IMR-90 (cell line): ENCODE measurements at regions not wholly inside any gene's neighbourhood (a gene's known extent, or its start where the extent isn't known, plus 50 kb on each side); places are given as distances from the start of the nearest gene placed in this dataset.

Source experiments
- ATAC-seq: fragments of 200-7000 bp; cut with Tn5 transposase; 2 replicates; pipeline ENCODE4 v1.9.1; 2020; ENCODE audit warnings: low read depth, mild to moderate bottlenecking, moderate library complexity
- BruUV-seq: library from RNA; stranded (reverse); fragments of 400-500 nt; replicated peaks from 2 replicates; lab custom pipeline; 2021; lab: Mats Ljungman, UMichigan
- CTCF ChIA-PET: fragments of 300-600 bp; formaldehyde crosslinking; extraction: SDS; loops from one replicate; lab custom pipeline; 2021; ENCODE audit warnings: antibody characterized with exemption; lab: Yijun Ruan, JAX
- POLR2A ChIA-PET: fragments of 300-600 bp; sonication (Branson Sonifier 250); formaldehyde crosslinking; loops from one replicate; lab custom pipeline; 2022; ENCODE audit warnings: antibody characterized with exemption; ENCODE audit not compliant: unreplicated experiment; lab: Charles Lee
- DNase-seq: peaks from one replicate; pipeline ENCODE4 v3.0.0; 2013
- H2AFZ ChIP-seq: replicated peaks from 2 replicates; pipeline ENCODE3; 2013; ENCODE audit warnings: low read length, mild to moderate bottlenecking; ENCODE audit not compliant: poor library complexity
- H2AK5ac ChIP-seq: 2 replicates; pipeline ENCODE4 v1.6.1; 2013; ENCODE audit warnings: low read depth, low read length, inconsistent platforms
- H2AK9ac ChIP-seq: replicated peaks from 2 replicates; pipeline ENCODE3; 2013; ENCODE audit warnings: mild to moderate bottlenecking, low read depth, low read length, moderate library complexity; ENCODE audit not compliant: poor library complexity
- H2BK120ac ChIP-seq: 2 replicates; pipeline ENCODE4 v1.6.1; 2013; ENCODE audit warnings: low read depth, low read length, inconsistent platforms
- H2BK15ac ChIP-seq: 3 replicates; pipeline ENCODE4 v1.6.1; 2013; ENCODE audit warnings: low read depth, low read length, inconsistent platforms
- H2BK20ac ChIP-seq: 2 replicates; pipeline ENCODE4 v1.6.1; 2013; ENCODE audit warnings: low read depth, mild to moderate bottlenecking, inconsistent platforms, low read length, moderate library complexity
- H2BK5ac ChIP-seq: 2 replicates; pipeline ENCODE4 v1.6.1; 2013; ENCODE audit warnings: mild to moderate bottlenecking, low read depth, low read length, inconsistent platforms; ENCODE audit not compliant: poor library complexity, severe bottlenecking
- H3K14ac ChIP-seq: replicated peaks from 2 replicates; pipeline ENCODE4 v1.6.1; 2013; ENCODE audit warnings: low read depth, low read length, inconsistent platforms
- H3K18ac ChIP-seq: 2 replicates; pipeline ENCODE4 v1.6.1; 2013; ENCODE audit warnings: low read depth, low read length, control low read depth
- H3K23ac ChIP-seq: 2 replicates; pipeline ENCODE4 v1.6.1; 2013; ENCODE audit warnings: low read depth, low read length, inconsistent platforms
- H3K27ac ChIP-seq: 2 replicates; pipeline ENCODE4 v1.5.1; 2013; ENCODE audit warnings: mild to moderate bottlenecking, control low read depth, low read length; ENCODE audit not compliant: insufficient read depth
- H3K27me3 ChIP-seq: 2 replicates; pipeline ENCODE4 v1.6.1; 2013; ENCODE audit warnings: low read length; ENCODE audit not compliant: control insufficient read depth, insufficient read depth
- H3K36me3 ChIP-seq: 2 replicates; pipeline ENCODE4 v1.6.1; 2013; ENCODE audit warnings: low read length, mixed read lengths; ENCODE audit not compliant: control insufficient read depth, insufficient read depth
- H3K4ac ChIP-seq: 2 replicates; pipeline ENCODE4 v1.6.1; 2013; ENCODE audit warnings: low read depth, low read length, inconsistent platforms
- H3K4me1 ChIP-seq: 2 replicates; pipeline ENCODE4 v1.6.1; 2013; ENCODE audit warnings: low read length, mixed read lengths; ENCODE audit not compliant: control insufficient read depth, insufficient read depth
- H3K4me2 ChIP-seq: 2 replicates; pipeline ENCODE4 v1.6.1; 2013; ENCODE audit warnings: low read depth, mild to moderate bottlenecking, control low read depth, low read length, moderate library complexity
- H3K4me3 ChIP-seq: 2 replicates; pipeline ENCODE4 v1.5.1; 2013; ENCODE audit warnings: low read depth, mild to moderate bottlenecking, control low read depth, low read length, moderate library complexity; ENCODE audit not compliant: insufficient read depth
- H3K56ac ChIP-seq: 2 replicates; pipeline ENCODE4 v1.6.1; 2013; ENCODE audit warnings: low read length, inconsistent platforms; ENCODE audit not compliant: insufficient read depth; ENCODE audit errors: extremely low read depth
- H3K79me1 ChIP-seq, 2 experiments: 2 replicates each; pipeline ENCODE4 v1.6.1; 2013; ENCODE audit warnings: low read length in 2 of 2, inconsistent platforms in 1 of 2, low read depth in 1 of 2
- H3K9ac ChIP-seq: 2 replicates; pipeline ENCODE4 v1.6.1; 2013; ENCODE audit warnings: low read depth, low read length, control low read depth
- H3K9me1 ChIP-seq: 2 replicates; pipeline ENCODE4 v1.6.1; 2013; ENCODE audit warnings: low read length, inconsistent platforms; ENCODE audit not compliant: insufficient read depth
- H3K9me3 ChIP-seq: 2 replicates; pipeline ENCODE4 v1.6.1; 2013; ENCODE audit warnings: low read length; ENCODE audit not compliant: control insufficient read depth, insufficient read depth
- H4K20me1 ChIP-seq: 2 replicates; pipeline ENCODE4 v1.6.1; 2013; ENCODE audit warnings: low read length, inconsistent platforms; ENCODE audit not compliant: insufficient read depth
- H4K5ac ChIP-seq: 2 replicates; pipeline ENCODE4 v1.6.1; 2013; ENCODE audit warnings: mild to moderate bottlenecking, low read depth, low read length, control low read depth
- H4K8ac ChIP-seq, 2 experiments: 2 replicates each; pipeline ENCODE4 v1.6.1; 2013; ENCODE audit warnings: low read depth in 2 of 2, low read length in 2 of 2, control low read depth in 1 of 2, inconsistent platforms in 1 of 2
- H4K91ac ChIP-seq: 2 replicates; pipeline ENCODE4 v1.6.1; 2013; ENCODE audit warnings: low read depth, low read length, inconsistent platforms; ENCODE audit not compliant: insufficient read depth
- CEBPB ChIP-seq: IDR thresholded peaks from 2 replicates; pipeline ENCODE4 v1.6.1; 2012; ENCODE audit warnings: low read depth, low read length, improper control_type of control experiment
- CHD1 ChIP-seq: IDR thresholded peaks from 2 replicates; pipeline ENCODE4 v1.6.1; 2012; ENCODE audit warnings: low read depth, low read length, improper control_type of control experiment
- CTCF ChIP-seq: conservative IDR thresholded peaks from 2 replicates; pipeline ENCODE4 v1.5.1; 2012; ENCODE audit warnings: mild to moderate bottlenecking, low read depth, low read length, improper control_type of control experiment
- MAFK ChIP-seq: IDR thresholded peaks from 2 replicates; pipeline ENCODE4 v1.6.1; 2012; ENCODE audit warnings: low read depth, low read length, improper control_type of control experiment
- MAZ ChIP-seq: IDR thresholded peaks from 2 replicates; pipeline ENCODE4 v1.6.1; 2012; ENCODE audit warnings: low read depth, mild to moderate bottlenecking, low read length, improper control_type of control experiment, moderate library complexity, borderline replicate concordance
- NFE2L2 ChIP-seq: fragments of 150-350 bp; IDR thresholded peaks from 2 replicates; pipeline ENCODE4 v1.6.1; 2016; ENCODE audit warnings: low read depth, mild to moderate bottlenecking, low read length
- POLR2A ChIP-seq: IDR thresholded peaks from 2 replicates; pipeline ENCODE4 v1.6.1; 2012; ENCODE audit warnings: mild to moderate bottlenecking, low read depth, low read length
- RCOR1 ChIP-seq: IDR thresholded peaks from 2 replicates; pipeline ENCODE4 v1.6.1; 2012; ENCODE audit warnings: mild to moderate bottlenecking, low read length, improper control_type of control experiment; ENCODE audit not compliant: insufficient replicate concordance
- RFX5 ChIP-seq: IDR thresholded peaks from 2 replicates; pipeline ENCODE4 v1.8.0; 2012; ENCODE audit warnings: low read depth, mild to moderate bottlenecking, low read length, moderate library complexity
- SMC3 ChIP-seq: fragments of 150-350 bp; IDR thresholded peaks from 2 replicates; pipeline ENCODE4 v1.6.1; 2016; ENCODE audit warnings: low read depth, mild to moderate bottlenecking, antibody characterized with exemption, low read length, moderate library complexity
- USF2 ChIP-seq: fragments of 150-350 bp; IDR thresholded peaks from 2 replicates; pipeline ENCODE4 v1.6.1; 2017; ENCODE audit warnings: mild to moderate bottlenecking, antibody characterized with exemption, low read length, low read depth
- whole genome bisulfite sequencing, 2 experiments: methylation state at CpG; one replicate each; pipeline versions ENCODE4 v1.1.5 to v1.1.7; 2013; ENCODE audit warnings: missing lambda C conversion rate in 2 of 2; ENCODE audit not compliant: insufficient read length in 1 of 2; ENCODE audit errors: extremely low coverage in 2 of 2; 5-methylcytosine and 5-hydroxymethylcytosine counted together
- dilution Hi-C: fragments of 300-500 bp; cut with HindIII; formaldehyde crosslinking; loops from one replicate; pipeline ENCODE4 v1.14.3; 2018; ENCODE audit warnings: low sequenced_read_pairs; ENCODE audit not compliant: unreplicated experiment
- in situ Hi-C: fragments of 300-500 bp; cut with MboI; formaldehyde crosslinking; loops from 3 replicates; pipeline ENCODE4 v1.14.3; 2019; ENCODE audit warnings: low sequenced_read_pairs, inconsistent platforms, mixed read lengths
- intact Hi-C: fragments of 100-400 bp; cut with micrococcal nuclease; formaldehyde crosslinking; loops from 2 replicates; pipeline ENCODE4 v1.10.0; 2022

GRCh38 chr1:79122521-79122920 lies 116.0 kb upstream of the ADGRL4 start:
- Histone ChIP-seq H3K27me3 (no peaks in the 10 kb centered on the region), H3K23ac (no peak overlapping the region), H3K27ac (no peak overlapping the region), H3K36me3 (no peaks in the 10 kb centered on the region), H2AK5ac (no peak overlapping the region), H3K79me1 (no peaks in the 10 kb centered on the region), H2AFZ (no peak overlapping the region), H3K14ac (no peak overlapping the region), H2BK120ac (no peak overlapping the region), H3K9me1 (no peaks in the 10 kb centered on the region), H4K5ac (no peak overlapping the region), H2AK9ac (no peak overlapping the region), H3K18ac (no peak overlapping the region), H3K9me3 (no peaks in the 10 kb centered on the region), H3K4me3 (no peak overlapping the region), H2BK20ac (no peak overlapping the region), H2BK15ac (no peak overlapping the region), H3K4ac (no peak overlapping the region), H2BK5ac (no peak overlapping the region), H4K8ac (no peak overlapping the region), H3K56ac (no peak overlapping the region), H3K4me1 (no peaks in the 10 kb centered on the region), H4K91ac (no peak overlapping the region), H3K9ac (no peak overlapping the region), H4K20me1 (no peaks in the 10 kb centered on the region), H3K4me2 (no peak overlapping the region)
- intact Hi-C loops (no loop called here), dilution Hi-C loops (no loop called here), in situ Hi-C loops (no loop called here)
- no peak for TF ChIP-seq MAFK
- no peak for TF ChIP-seq CTCF
- no peak for TF ChIP-seq USF2
- no peak for TF ChIP-seq RFX5
- TF ChIP-seq RCOR1, result no peak
- no peak for TF ChIP-seq POLR2A
- TF ChIP-seq CEBPB, result no peak
- no peak for TF ChIP-seq NFE2L2
- no peak for TF ChIP-seq SMC3
- TF ChIP-seq CHD1, result no peak
- TF ChIP-seq MAZ, result no peak
- WGBS, 2 experiments, result no CpG with 5 or more reads among the region's 1 CpG
- ChIA-PET POLR2A (no interaction called here), CTCF (interaction anchor here (0.5 kb wide), 1 partner anchor 834 kb away, joined by 3 read pairs; no protein-coding TSS in a partner anchor)
- ATAC-seq, result no peak
- no TSS peak for BruUV-seq
- DNase-seq, result no peak
